ENCODE measurements at regions not wholly inside any gene's neighbourhood (a gene's known extent, or its start where the extent isn't known, plus 50 kb on each side); places are given as distances from the start of the nearest gene placed in this dataset.
"Not testable (repeated sequence)": the region's sequence is repeated elsewhere in the genome, so short reads cannot be mapped to it uniquely, and the experiment has no call there.

- intact Hi-C loops (cut with DNase I; ENCODE audit: low total_unique reads), result no loop called here
- Histone ChIP-seq H3K27me3 (replicated peaks in 1 of 7) (no peaks in the 10 kb centered on the region), H3K4me3 (no peak overlapping the region), H3K4me1 (no peaks in the 10 kb centered on the region), H3K9me3 (no peaks in the 10 kb centered on the region), H3K27ac (no peak overlapping the region), H3K36me3 (no peaks in the 10 kb centered on the region)
- WGBS, 5 donors, result 75 to 88% (median 85%) methylated on average over 1 of the region's 1 CpG
- TF ChIP-seq POLR2AphosphoS5 (IDR thresholded peaks at IDR 0.05), result no peak
- TF ChIP-seq POLR2A (IDR thresholded peaks at IDR 0.05), result no peak
- TF ChIP-seq CTCF (IDR thresholded peaks at IDR 0.05 in 8 of 11, conservative IDR thresholded peaks at IDR 0.05 in 3 of 11), result no peak
- DNase-seq, result no peak
Observed at GRCh38 chr1:166679369-166679768, 159.9 kb upstream of the POGK start.

GRCh38 chr1:166682588-166682987 is 156.7 kb upstream of the POGK start:
- DNase-seq, result no peak
- no peak overlapping the region for H3K4me3 ChIP-seq
- intact Hi-C loops (cut with DNase I; ENCODE audit: low total_unique reads), result no loop called here
- peaks cover 0 to 23% (median 10%) of the 10 kb centered on the region in 8 donors for H3K9me3 ChIP-seq
- 89 to 100% (median 95%) methylated on average over 1 of the region's 1 CpG for WGBS, 5 donors
- no peak overlapping the region for H3K27ac ChIP-seq
- H3K27me3 ChIP-seq (replicated peaks in 1 of 7), result peaks cover 0 to 3% (median 0%) of the 10 kb centered on the region in 7 donors
- H3K4me1 ChIP-seq, result no peaks in the 10 kb centered on the region
- TF ChIP-seq POLR2A (IDR thresholded peaks at IDR 0.05), result no peak
- no peak for TF ChIP-seq CTCF (IDR thresholded peaks at IDR 0.05 in 8 of 11, conservative IDR thresholded peaks at IDR 0.05 in 3 of 11)
- TF ChIP-seq POLR2AphosphoS5 (IDR thresholded peaks at IDR 0.05), result no peak
- H3K36me3 ChIP-seq, result no peaks in the 10 kb centered on the region

GRCh38 chr1:166684669-166685068 is 154.6 kb upstream of the POGK start:
- intact Hi-C loops (cut with DNase I; ENCODE audit: low total_unique reads); H3K4me1 ChIP-seq: not testable (repeated sequence)

GRCh38 chr1:166685200-166685599 is 154.1 kb upstream of the POGK start:
- no peak overlapping the region for H3K27ac ChIP-seq
- H3K27me3 ChIP-seq (replicated peaks in 1 of 7), result peaks cover 0 to 4% (median 0%) of the 10 kb centered on the region in 7 donors
- peaks cover 0 to 23% (median 10%) of the 10 kb centered on the region in 8 donors for H3K9me3 ChIP-seq
- intact Hi-C loops (cut with DNase I; ENCODE audit: low total_unique reads), result no loop called here
- no peaks in the 10 kb centered on the region for H3K36me3 ChIP-seq
- no peak for DNase-seq
- WGBS, 5 donors, result 74 to 98% (median 83%) methylated on average over 1 of the region's 1 CpG
- TF ChIP-seq CTCF (IDR thresholded peaks at IDR 0.05 in 8 of 11, conservative IDR thresholded peaks at IDR 0.05 in 3 of 11), result no peak
- H3K4me3 ChIP-seq, result no peak overlapping the region
- H3K4me1 ChIP-seq, result no peaks in the 10 kb centered on the region

More at GRCh38 chr1:166684669-166685068, 154.6 kb upstream of the POGK start:
- peaks cover 0 to 23% (median 10%) of the 10 kb centered on the region in 8 donors for H3K9me3 ChIP-seq
- H3K36me3 ChIP-seq; DNase-seq; H3K27ac ChIP-seq; H3K27me3 ChIP-seq (replicated peaks in 1 of 7); H3K4me3 ChIP-seq: not testable (repeated sequence)

GRCh38 chr1:166685891-166686290 is 153.4 kb upstream of the POGK start:
- H3K27ac ChIP-seq; intact Hi-C loops (cut with DNase I; ENCODE audit: low total_unique reads): not testable (repeated sequence)
- 53 to 97% (median 64%) methylated on average over 1 of the region's 1 CpG for WGBS, 5 donors

GRCh38 chr1:166690596-166690995 is 148.7 kb upstream of the POGK start:
- Histone ChIP-seq H3K27me3 (replicated peaks in 1 of 7) (peaks cover 0 to 15% (median 0%) of the 10 kb centered on the region in 7 donors), H3K9me3 (peaks cover 0 to 12% (median 5%) of the 10 kb centered on the region in 8 donors)
- DNase-seq; H3K27ac ChIP-seq; H3K4me3 ChIP-seq; intact Hi-C loops (cut with DNase I; ENCODE audit: low total_unique reads); H3K4me1 ChIP-seq; H3K36me3 ChIP-seq: not testable (repeated sequence)
- 74 to 85% (median 77%) methylated on average over 3 of the region's 3 CpGs for WGBS, 5 donors

More at GRCh38 chr1:166685891-166686290, 153.4 kb upstream of the POGK start:
- DNase-seq; H3K4me1 ChIP-seq; H3K36me3 ChIP-seq; H3K4me3 ChIP-seq; H3K27me3 ChIP-seq (replicated peaks in 1 of 7): not testable (repeated sequence)
- peaks cover 0 to 23% (median 10%) of the 10 kb centered on the region in 8 donors for H3K9me3 ChIP-seq
